A673 (cell line): ENCODE measurements at regions not wholly inside any gene's neighbourhood (a gene's known extent, or its start where the extent isn't known, plus 50 kb on each side); places are given as distances from the start of the nearest gene placed in this dataset.

Experiments used
- CTCF ChIP-seq: fragments of 300-800, 200-600 bp; sonication (generic); conservative IDR thresholded peaks from 2 replicates; pipeline ENCODE4 v1.5.1; 2017; ENCODE audit warnings: low read depth, mild to moderate bottlenecking, antibody characterized with exemption, low read length, moderate library complexity, mixed read lengths
- EZH2 ChIP-seq: fragments of 200-600 bp; sonication (generic); IDR thresholded peaks from 2 replicates; pipeline ENCODE4 v1.6.1; 2017; ENCODE audit warnings: borderline replicate concordance, low read depth, mild to moderate bottlenecking, mixed read lengths, antibody characterized with exemption, low read length; ENCODE audit not compliant: poor library complexity, severe bottlenecking

GRCh38 chr10:44168478-44168877 is 216.4 kb downstream of the CXCL12 start:
- no peak for TF ChIP-seq CTCF
- TF ChIP-seq EZH2 = no peak
